Choroid plexus epithelial cell (primary cell): ENCODE measurements at regions not wholly inside any gene's neighbourhood (a gene's known extent, or its start where the extent isn't known, plus 50 kb on each side); places are given as distances from the start of the nearest gene placed in this dataset.

ENCODE experiments used
- DNase-seq: peaks from one replicate; pipeline ENCODE4 v3.0.0-alpha.2; 2010; ENCODE audit warnings: low read depth
- H3K4me3 ChIP-seq: 2 replicates; pipeline ENCODE4 v1.5.1; 2011; ENCODE audit warnings: low read depth, mild to moderate bottlenecking, control low read depth, low read length, moderate library complexity
- TF ChIP-seq, protein P1 (sequence below): conservative IDR thresholded peaks from 2 replicates; pipeline ENCODE4 v1.5.1; 2011; ENCODE audit warnings: low read depth, mild to moderate bottlenecking, control low read depth, inconsistent platforms, low read length, moderate library complexity

DNA sequence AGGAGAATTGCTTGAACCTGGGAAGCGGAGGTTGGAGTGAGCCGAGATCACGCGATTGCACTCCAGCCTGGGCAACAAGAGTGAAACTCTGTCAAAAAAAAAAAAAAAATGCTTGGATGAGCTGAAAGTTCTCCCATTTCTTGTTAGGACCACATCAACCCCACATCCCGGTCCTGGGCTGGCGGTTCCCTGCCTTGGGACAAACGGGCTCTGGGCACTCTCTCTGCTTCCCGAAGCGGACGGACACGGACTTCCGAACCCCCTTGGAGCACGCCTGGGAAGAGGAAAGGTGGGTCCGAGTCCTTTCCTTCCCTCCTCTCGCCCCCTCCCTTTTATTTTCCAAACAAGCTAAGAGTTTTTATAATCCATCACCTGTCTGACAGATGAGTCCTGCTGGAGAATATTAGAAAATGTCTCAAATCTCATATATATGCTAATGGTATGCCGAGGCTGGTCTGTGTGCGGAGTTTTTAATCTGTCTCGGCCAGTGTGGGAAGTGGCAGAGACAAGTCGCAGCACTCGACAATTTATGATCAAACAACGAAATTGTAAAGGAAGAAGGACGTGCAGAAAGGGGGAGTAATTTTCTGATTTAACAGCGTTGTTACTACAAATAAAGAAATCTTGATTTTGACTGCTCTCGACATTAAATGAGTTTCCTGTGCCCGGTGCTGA is 257.9 kb upstream of the IRX4 start:
- no peak overlapping the region for H3K4me3 ChIP-seq
- TF ChIP-seq, protein P1, sequence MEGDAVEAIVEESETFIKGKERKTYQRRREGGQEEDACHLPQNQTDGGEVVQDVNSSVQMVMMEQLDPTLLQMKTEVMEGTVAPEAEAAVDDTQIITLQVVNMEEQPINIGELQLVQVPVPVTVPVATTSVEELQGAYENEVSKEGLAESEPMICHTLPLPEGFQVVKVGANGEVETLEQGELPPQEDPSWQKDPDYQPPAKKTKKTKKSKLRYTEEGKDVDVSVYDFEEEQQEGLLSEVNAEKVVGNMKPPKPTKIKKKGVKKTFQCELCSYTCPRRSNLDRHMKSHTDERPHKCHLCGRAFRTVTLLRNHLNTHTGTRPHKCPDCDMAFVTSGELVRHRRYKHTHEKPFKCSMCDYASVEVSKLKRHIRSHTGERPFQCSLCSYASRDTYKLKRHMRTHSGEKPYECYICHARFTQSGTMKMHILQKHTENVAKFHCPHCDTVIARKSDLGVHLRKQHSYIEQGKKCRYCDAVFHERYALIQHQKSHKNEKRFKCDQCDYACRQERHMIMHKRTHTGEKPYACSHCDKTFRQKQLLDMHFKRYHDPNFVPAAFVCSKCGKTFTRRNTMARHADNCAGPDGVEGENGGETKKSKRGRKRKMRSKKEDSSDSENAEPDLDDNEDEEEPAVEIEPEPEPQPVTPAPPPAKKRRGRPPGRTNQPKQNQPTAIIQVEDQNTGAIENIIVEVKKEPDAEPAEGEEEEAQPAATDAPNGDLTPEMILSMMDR = no peak
- DNase-seq = no peak

DNA sequence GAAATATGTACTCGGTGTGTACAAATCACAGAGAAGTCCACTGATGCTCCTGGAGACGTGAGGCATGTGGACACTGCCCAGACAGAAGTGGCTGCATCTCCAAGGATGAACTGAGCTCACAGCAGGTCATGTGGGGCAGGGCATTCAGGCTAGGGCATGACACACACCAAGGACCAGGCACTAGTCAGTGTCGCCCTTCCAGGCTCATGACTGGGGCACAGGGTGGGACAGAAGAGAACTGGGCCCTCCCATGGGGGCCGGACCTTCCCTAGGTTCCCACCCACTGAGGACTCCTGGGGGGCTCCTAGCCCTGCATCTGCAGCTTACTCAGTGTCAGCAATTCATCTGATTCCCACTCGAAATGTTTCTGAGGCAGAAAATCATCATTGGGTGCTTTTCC is 256.8 kb upstream of the IRX4 start:
- no peak for DNase-seq
- TF ChIP-seq, protein P1 = no peak
- H3K4me3 ChIP-seq = no peak overlapping the region

DNA sequence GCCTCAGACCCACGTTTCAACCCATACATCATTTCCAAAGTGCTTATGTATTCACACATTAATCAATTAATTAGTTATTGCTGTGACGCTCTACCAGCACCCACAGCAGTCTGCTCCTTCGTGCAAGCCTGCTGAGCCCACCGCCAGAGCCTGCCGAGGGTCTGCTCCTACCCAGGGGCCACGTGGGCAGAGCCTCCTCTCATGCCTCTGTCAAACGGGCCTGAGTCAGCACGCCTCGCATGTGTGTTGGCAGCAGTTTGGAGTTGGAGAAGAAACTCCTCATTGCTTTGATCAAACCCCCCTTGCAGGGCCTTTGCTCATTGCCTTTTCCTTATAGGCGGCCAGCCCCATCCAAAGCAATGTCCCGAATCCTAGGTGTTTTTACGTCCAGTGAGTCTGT is 256.2 kb upstream of the IRX4 start:
- TF ChIP-seq, protein P1 = no peak
- no peak for DNase-seq
- no peak overlapping the region for H3K4me3 ChIP-seq

DNA sequence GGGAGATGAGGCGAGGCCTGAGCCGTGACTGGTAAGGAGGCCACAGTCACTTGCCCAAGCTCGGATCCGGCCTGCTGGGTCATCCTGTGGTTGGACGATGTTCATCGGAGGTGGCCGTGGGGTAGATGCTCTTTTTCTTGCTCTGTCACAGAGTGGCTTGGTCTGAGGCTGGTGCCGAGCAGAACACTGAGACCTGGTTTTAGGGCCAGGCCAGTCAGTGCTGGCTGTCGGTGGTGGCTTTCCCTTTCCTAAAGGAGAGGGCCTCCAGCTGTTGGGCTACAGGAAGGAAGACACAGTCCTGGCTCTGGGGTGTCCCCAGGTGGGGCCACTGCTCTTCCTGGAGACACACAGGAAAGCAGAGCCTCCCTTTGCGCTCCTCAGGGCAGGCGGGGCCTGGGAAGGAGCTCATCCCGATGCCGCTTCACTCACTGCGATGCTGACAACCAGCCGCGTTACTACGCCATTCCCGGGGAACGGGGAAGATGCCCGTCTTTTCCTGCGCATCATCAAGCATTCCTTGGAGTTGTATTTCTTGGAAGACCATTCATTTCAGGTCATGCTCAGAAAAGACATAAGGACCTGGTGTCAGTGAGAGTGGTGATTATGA is 254.8 kb upstream of the IRX4 start:
- DNase-seq = no peak
- H3K4me3 ChIP-seq = no peak overlapping the region
- TF ChIP-seq, protein P1 = no peak

DNA sequence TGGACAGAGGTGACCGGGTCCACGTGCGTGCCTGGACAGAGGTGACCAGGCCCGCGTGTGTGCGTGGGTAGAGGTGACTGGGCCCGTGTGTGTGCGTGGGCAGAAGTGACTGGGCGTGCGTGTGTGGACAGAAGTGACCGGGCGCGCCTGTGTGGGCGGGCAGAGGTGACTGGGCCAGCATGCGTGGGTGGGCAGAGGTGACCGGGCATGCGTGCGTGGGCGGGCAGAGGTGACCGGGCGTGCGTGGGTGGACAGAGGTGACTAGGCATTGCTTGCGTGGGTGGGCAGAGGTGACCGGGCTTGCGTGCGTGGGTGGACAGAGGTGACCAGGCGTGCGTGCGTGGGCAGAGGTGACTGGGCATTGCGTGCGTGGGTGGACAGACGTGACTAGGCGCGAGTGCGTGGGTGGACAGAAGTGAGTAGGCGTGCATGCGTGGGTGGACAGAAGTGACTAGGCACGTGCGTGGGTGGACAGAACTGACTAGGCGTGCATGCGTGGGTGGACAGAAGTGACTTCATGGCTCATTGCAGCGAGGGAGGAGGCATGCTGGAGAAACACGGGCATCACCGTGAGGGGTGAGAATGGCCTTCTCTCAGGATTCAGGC is 254.1 kb upstream of the IRX4 start:
- TF ChIP-seq, protein P1 = no peak
- DNase-seq = no peak
- no peak overlapping the region for H3K4me3 ChIP-seq

DNA sequence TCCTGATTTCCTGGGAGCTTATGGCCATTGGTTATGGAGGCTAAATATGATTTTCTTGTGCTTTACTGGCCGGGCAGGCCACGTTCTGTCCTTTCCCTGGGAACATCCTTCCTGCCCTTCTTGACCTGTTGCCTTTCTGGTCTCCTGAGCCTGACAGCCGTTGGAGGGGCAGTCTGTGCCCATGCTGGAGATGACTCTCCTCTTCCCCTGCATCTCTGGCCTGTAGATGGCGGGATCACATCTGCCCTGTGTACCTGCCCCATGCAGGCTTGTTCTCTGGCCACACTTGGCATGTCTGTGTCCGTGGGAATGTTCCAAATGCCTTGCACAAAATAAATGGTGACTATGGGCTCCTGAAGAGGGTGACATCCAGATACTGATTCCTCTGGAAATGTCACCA is 253.1 kb upstream of the IRX4 start:
- no peak overlapping the region for H3K4me3 ChIP-seq
- TF ChIP-seq, protein P1 = no peak

More for the DNA sequence above, 253.1 kb upstream of the IRX4 start:
- no peak for DNase-seq
